Middle frontal gyrus (tissue), 1 donor: ENCODE measurements at regions not wholly inside any gene's neighbourhood (a gene's known extent, or its start where the extent isn't known, plus 50 kb on each side); places are given as distances from the start of the nearest gene placed in this dataset.

ENCODE experiments used
- DNase-seq: peaks from one replicate; pipeline ENCODE4 v3.0.0-alpha.2; 2015; ENCODE audit warnings: low spot score; ENCODE audit errors: extremely low spot score

DNA sequence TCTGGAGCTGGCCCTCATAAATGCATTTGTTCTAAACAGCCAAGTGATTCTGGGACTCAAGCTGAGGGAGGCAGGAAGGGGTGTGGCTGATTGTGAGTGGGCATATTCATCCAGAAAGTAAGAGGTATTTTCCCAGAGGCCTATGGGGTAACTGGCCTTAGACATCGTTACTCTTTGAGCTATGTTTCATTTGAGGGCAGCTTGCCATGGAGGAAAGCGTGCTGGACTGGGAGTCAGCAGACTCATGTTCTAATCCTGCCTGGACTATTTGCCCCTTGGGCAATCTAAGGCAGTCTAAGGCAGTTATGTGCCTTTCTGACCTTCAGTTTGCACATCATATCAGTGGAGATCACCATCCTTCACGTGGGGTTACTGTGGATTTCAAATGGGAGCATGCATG is 93.5 kb upstream of the SLC14A2 start:
- DNase-seq: no peak

GRCh38 chr18:45522371-45522770 is 92.9 kb upstream of the SLC14A2 start:
- no peak for DNase-seq

GRCh38 chr18:45525301-45525700 is 90.0 kb upstream of the SLC14A2 start:
- no peak for DNase-seq

- no peak for DNase-seq
Measured at GRCh38 chr18:45526114-45526841, 89.0 kb upstream of the SLC14A2 start.

- no peak for DNase-seq
Measured at GRCh38 chr18:45527891-45528290, 87.4 kb upstream of the SLC14A2 start.

GRCh38 chr18:45528712-45529336 is 86.5 kb upstream of the SLC14A2 start:
- no peak for DNase-seq

DNA sequence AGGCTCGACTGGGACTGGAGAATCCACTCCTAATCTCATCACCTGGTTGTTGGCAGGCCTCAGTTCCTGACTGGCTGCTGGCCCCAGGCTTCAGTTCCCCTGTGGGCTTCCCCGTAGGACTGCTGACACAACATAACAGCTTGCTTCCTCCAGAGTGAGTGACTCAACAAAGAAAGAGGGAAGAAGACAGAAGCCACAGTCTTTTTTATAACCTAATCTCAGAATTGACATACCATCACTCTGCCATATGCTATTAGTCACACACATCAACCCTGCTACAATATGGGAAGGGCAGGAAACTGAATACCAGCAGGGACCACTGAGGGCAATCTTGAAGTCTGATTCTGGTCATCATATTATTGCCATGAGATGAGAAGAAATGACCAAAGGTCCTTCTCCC is 76.8 kb upstream of the SLC14A2 start:
- DNase-seq: no peak

DNA sequence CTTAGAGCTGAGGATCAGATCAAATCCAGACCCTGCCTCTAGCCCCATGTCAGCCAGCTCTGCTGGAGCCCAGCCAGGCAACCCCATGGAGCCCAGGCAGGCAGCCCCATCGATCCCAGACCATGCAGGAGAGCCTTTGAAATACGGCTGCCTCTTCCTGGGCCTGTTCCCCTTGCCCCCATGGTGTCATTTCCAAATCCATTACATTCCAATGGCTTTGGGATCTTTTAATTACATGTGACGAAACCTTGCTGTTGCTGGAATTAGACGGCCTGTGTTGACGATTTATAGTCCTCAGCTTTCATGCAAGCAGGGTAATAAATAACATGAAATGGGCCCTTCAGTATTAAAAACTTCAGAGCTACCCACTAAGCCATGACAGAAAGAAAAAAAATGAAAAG is 75.8 kb upstream of the SLC14A2 start:
- DNase-seq: no peak

- DNase-seq: no peak
Measured at GRCh38 chr18:45540125-45540524, 75.2 kb upstream of the SLC14A2 start.

DNA sequence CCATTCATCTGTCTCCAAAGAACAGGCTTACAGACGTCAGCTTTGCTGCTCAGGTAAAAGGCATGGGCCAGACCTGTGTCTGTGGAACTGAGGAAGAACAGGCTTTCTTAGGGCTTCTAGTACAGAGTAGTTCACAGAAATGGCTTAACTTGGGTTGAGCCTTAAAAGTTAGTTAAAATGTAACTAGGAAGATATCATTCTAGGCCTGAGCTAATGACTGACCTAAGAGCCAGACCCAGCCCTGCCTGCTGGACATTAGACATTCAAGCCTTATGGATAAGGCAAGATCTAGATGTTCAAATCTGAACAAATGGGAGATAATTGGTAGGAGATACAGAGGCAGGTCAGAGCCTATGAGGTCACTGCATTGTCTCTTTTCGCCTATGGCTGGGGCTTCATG is 73.9 kb upstream of the SLC14A2 start:
- DNase-seq: no peak

DNA sequence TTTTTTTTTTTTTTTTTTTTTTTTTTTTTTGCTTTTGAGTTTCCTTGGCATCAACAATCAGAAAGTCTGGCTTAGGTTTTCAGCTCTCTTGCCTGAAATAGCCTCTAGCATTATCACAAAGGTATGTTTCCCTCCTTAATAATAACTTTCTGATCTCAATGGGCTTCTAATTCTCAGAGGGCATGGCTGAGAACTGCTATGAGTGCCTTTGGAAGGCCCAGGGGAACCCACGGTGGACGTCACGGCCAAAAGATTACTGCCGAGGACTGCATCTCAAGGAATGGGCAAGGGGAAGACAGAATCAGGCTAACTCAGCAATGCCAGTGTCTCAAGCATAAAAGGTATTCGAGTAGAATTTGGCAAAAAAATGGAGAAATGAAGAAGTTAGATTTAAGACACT is 73.2 kb upstream of the SLC14A2 start:
- DNase-seq: no peak

DNA sequence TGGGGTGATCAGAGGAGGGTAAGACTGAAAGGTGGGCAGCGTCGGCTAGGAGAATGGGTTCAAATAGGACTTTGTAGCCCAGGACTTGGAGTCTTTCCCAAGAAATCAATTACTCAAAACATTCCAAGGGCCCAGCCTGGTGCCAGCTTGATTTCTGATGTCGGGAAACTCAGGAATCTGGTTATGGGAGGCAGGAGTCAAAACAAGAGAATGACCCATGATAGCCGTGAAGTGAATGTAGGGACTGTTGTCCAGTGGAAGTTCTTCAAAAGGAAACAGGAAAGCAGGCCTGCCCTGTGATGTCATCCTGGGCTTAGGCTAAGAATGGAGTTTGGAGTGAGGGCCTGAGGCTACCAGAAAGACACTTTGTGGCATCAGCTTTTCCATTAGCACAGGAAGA is 67.4 kb upstream of the SLC14A2 start:
- no peak for DNase-seq

DNA sequence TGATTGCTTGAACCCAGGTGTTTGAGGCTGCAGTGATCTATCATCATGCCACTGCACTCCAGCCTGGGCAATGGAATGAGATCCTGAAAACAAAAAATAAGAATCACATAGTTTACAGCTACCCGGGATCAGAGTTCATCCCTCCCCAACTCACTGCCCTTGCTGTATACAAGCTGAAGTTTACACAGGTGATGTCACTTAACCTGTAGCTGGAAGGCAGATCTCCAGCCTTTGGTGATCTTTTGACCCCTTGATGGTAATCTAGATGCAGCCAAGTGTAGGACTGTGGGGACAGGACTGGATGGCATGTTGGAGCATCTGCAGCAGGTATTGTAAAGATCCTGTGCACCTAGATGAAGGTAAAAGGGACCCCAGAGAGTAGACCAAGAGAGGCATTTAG is 66.7 kb upstream of the SLC14A2 start:
- DNase-seq: no peak

- DNase-seq: no peak
Measured at GRCh38 chr18:45549290-45549689, 66.0 kb upstream of the SLC14A2 start.

DNA sequence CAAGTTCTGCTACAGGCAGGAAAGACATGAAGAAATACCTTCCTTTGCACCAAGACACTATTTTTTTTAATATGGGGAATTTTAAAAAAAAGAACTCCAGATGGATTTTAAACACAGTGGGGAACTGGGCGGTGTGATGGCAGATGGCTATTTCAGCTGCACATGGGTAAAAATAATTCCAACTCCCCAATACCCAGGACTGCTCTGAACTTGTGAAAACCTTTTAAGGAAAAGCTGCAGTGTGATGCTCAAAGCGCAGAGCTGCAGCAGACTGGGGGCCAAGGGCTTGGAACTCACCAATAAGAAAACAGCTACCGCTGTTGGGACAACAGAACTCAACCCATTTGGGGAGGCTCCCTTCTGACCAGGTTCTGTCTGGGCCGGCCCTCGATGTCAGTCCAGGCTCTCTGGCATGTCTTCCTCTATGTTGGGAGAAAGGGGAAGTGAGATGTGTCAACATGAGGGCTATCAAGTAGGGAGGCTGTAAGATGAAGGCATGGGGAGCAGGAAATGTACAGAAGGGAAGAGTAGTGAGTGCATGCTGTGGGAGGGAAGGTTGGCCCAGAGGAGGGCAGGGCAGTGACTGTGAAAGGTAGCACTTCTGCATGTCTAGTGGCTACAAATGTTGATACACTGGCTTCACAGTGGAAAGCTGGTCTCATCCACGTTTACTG is 64.0 kb upstream of the SLC14A2 start:
- peak; percentile 14 for DNase-seq

- DNase-seq: no peak
Measured at GRCh38 chr18:45553723-45554388, 61.4 kb upstream of the SLC14A2 start.

DNA sequence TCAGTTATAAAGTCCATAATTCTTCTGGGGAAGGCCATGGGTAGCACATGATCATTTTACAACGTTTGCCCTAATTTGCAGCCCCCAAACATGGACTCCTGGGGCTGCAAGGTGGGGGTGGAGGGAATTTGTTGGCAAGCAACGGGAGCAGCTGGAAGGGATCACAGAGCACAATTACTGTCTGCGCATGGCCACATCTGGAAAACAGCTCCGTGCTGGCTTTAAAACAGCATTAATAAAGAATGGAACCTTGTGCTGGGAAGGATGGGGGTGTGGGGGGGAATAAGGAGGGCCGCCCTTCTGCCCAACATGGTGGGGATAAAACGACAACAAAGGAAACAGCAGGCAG is 60.9 kb upstream of the SLC14A2 start:
- DNase-seq: no peak

DNA sequence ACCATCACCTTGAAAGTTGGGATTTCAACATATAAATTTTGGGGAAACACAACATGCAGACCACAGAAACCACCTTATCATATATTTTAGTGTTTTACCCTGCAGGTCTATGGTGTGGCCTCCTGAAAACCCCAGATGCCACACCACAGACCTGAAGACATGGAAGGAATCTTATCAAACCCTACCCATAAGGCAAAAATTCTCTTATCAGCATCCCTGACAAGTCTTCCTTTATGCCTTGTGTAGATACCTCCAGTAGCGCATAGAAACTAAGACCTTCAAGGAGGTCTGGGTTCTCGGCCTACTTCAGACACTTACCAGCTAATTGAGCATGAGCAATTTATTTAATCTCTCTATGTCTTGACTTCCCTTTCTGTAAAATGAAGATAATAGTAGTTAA is 59.1 kb upstream of the SLC14A2 start:
- no peak for DNase-seq

DNA sequence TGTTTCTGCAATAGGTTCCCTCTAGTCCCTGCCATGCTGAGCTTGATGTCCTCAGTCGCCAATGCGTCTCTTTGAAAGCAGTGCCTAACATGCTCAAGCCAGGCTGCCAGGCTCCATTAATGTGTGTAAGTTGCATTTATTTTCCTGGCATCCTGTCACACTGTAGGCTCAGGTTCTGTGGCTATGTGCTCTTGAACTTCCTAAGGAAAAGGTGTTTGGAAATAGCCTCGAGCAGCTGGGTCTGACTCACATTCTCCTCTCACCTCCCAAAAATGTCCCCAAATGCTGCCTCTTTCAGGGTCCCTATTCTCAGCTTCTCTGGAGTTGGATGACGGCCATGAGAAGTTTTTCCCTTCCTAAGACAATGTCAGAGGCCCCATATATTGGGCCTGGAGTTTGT is 58.0 kb upstream of the SLC14A2 start:
- DNase-seq: no peak

DNA sequence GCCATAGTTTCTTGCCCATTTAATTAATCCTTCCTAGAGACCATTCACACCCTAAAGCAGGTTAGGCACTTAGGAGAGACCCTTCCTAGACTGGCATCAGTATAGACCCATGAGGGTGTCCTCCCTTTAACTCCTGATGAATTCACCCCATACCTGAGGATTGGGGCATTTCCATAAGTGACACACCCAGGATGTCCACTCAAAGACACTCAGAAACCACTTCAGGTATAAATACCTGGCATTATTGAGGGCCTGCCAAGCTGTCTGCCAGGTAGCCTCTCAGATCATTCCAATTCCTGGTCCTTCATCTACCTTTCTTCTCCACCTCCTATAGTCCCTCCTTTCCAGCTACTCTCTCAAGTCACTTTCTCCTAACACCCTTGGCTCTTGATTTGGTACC is 57.5 kb upstream of the SLC14A2 start:
- DNase-seq: no peak

GRCh38 chr18:45559258-45559657 is 56.0 kb upstream of the SLC14A2 start:
- DNase-seq: no peak

DNA sequence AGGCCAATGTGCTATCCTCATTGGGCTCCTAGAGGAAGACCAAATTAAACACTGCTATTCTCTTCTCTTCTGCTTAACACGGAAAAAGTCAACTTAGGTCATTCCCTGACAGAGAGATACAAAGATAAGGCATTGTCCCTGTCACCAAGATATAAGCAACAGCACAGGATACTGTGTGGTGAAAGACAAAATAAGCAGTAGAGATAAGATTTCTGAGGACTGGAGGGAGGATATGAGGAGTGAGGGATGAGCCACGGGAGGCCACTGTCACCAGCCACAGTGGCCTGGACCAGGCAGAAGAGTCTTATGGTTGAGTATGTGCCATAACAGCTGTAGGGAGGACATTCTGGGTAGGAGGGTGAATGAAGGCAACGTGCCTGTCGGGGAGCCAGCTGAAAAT is 54.4 kb upstream of the SLC14A2 start:
- no peak for DNase-seq
